ENCODE measurements at regions not wholly inside any gene's neighbourhood (a gene's known extent, or its start where the extent isn't known, plus 50 kb on each side); places are given as distances from the start of the nearest gene placed in this dataset.

DNA sequence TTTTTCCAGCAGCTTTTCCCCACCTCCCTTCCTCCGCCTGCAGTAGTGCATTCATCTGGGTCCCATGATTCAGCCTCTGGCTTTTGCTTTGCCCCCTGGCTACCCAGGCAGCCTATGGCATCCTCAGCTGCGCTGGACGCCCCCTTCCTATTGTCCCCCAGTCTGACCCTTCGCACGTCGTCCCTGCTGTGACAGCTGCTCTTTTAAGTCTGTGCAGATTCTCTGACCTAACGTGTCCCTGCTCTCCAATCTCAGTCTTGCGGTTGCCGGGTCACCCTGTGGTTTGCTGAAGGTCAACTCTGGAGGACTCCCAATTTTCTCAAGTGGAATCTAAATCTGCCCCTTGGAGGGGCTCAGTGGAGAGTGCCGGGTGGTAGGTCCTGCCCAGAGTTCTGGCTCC is 294.3 kb downstream of the CDC5L start:
- no peaks in the 10 kb centered on the region for H3K9me3 ChIP-seq (ENCODE audit: low read length)
- H4K20me1 ChIP-seq (ENCODE audit: insufficient read depth, low read length), result no peaks in the 10 kb centered on the region
- no peaks in the 10 kb centered on the region for H3K36me3 ChIP-seq (ENCODE audit: insufficient read depth, low read length)
- H3K9me2 ChIP-seq (ENCODE audit: insufficient read depth, low read length), result no peaks in the 10 kb centered on the region
- no peak for TF ChIP-seq EZH2phosphoT487 (IDR thresholded peaks at IDR 0.05; ENCODE audit: borderline replicate concordance, low read depth, low read length)
- TF ChIP-seq, protein P1, sequence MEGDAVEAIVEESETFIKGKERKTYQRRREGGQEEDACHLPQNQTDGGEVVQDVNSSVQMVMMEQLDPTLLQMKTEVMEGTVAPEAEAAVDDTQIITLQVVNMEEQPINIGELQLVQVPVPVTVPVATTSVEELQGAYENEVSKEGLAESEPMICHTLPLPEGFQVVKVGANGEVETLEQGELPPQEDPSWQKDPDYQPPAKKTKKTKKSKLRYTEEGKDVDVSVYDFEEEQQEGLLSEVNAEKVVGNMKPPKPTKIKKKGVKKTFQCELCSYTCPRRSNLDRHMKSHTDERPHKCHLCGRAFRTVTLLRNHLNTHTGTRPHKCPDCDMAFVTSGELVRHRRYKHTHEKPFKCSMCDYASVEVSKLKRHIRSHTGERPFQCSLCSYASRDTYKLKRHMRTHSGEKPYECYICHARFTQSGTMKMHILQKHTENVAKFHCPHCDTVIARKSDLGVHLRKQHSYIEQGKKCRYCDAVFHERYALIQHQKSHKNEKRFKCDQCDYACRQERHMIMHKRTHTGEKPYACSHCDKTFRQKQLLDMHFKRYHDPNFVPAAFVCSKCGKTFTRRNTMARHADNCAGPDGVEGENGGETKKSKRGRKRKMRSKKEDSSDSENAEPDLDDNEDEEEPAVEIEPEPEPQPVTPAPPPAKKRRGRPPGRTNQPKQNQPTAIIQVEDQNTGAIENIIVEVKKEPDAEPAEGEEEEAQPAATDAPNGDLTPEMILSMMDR (conservative IDR thresholded peaks at IDR 0.05; ENCODE audit: low read length), result no peak
- ChIA-PET POLR2A (no interaction called here), CTCF (ENCODE audit: unreplicated experiment) (no interaction called here)
- no peak for DNase-seq (ENCODE audit: low spot score)
- H3K4me1 ChIP-seq (ENCODE audit: insufficient read depth, low read length, poor library complexity, severe bottlenecking), result no peaks in the 10 kb centered on the region
- no peak overlapping the region for H2AFZ ChIP-seq (ENCODE audit: low read length)
- no peak overlapping the region for H3K4me2 ChIP-seq (ENCODE audit: low read length)
- H3K27ac ChIP-seq (ENCODE audit: low read depth, low read length, poor library complexity, severe bottlenecking), result no peak overlapping the region
- intact Hi-C loops (cut with micrococcal nuclease; ENCODE audit: unreplicated experiment), result no loop called here
- no TSS peak for BruUV-seq (replicated peaks)
- no peaks in the 10 kb centered on the region for H3K79me2 ChIP-seq (ENCODE audit: insufficient read depth, low read depth, low read length)
- no peak overlapping the region for H3K4me3 ChIP-seq (ENCODE audit: low read depth, low read length, poor library complexity, severe bottlenecking)

- Histone ChIP-seq H4K20me1 (ENCODE audit: insufficient read depth, low read length) (no peaks in the 10 kb centered on the region), H3K36me3 (ENCODE audit: insufficient read depth, low read length) (no peaks in the 10 kb centered on the region), H3K4me1 (ENCODE audit: insufficient read depth, low read length, poor library complexity, severe bottlenecking) (no peaks in the 10 kb centered on the region), H3K9me3 (ENCODE audit: low read length) (no peaks in the 10 kb centered on the region), H3K4me2 (ENCODE audit: low read length) (no peak overlapping the region), H3K27ac (ENCODE audit: low read depth, low read length, poor library complexity, severe bottlenecking) (no peak overlapping the region), H2AFZ (ENCODE audit: low read length) (no peak overlapping the region), H3K4me3 (ENCODE audit: low read depth, low read length, poor library complexity, severe bottlenecking) (no peak overlapping the region), H3K79me2 (ENCODE audit: insufficient read depth, low read depth, low read length) (no peaks in the 10 kb centered on the region), H3K9me2 (ENCODE audit: insufficient read depth, low read length) (no peaks in the 10 kb centered on the region)
- no TSS peak for BruUV-seq (replicated peaks)
- POLR2A ChIA-PET, result no interaction called here
- CTCF ChIA-PET (ENCODE audit: unreplicated experiment), result no interaction called here
- intact Hi-C loops (cut with micrococcal nuclease; ENCODE audit: unreplicated experiment), result no loop called here
- DNase-seq (ENCODE audit: low spot score), result no peak
- TF ChIP-seq, protein P1 (conservative IDR thresholded peaks at IDR 0.05; ENCODE audit: low read length), result no peak
- TF ChIP-seq EZH2phosphoT487 (IDR thresholded peaks at IDR 0.05; ENCODE audit: borderline replicate concordance, low read depth, low read length), result no peak
Measured at GRCh38 chr6:44682280-44682679, 294.8 kb downstream of the CDC5L start.

DNA sequence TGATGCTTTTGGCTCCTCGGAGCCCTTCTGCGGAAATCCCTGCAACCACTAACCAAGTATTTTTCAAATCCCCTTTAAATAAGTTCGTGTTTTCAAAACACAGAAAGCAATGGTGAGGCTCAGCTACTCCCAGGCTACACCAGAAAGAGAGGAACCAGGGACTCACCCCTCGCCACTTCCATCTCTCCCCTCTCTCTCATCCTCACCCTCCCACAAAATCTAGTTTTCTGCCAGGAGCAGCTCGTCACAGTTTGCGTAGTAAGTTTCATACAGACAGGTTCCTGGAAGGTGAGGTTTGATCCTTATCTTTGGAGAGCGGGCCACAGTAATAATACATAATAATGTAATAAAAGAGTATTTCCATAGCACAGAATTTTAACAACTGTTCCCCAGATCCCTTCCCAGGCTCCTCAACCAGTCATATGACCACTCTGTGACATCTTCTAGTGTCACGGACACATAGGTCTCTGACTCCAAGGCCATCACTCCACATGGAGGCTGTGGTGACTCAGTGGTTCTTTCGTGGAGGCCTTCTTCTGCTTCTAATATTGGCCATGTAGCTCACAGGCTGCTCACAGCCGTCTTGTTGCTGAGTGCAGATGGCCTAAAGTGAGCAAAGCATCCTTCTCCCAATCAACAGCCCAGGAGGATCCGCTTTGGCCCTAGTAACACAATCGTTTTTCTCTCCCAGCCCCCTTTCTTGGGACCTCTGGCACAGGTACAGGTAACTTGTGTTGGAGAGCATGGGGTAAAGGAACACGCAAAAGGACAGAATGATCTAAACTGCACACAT is 295.7 kb downstream of the CDC5L start:
- H3K4me1 ChIP-seq (ENCODE audit: insufficient read depth, low read length, poor library complexity, severe bottlenecking), result no peaks in the 10 kb centered on the region
- H3K4me3 ChIP-seq (ENCODE audit: low read depth, low read length, poor library complexity, severe bottlenecking), result no peak overlapping the region
- TF ChIP-seq EZH2phosphoT487 (IDR thresholded peaks at IDR 0.05; ENCODE audit: borderline replicate concordance, low read depth, low read length), result no peak
- TF ChIP-seq, protein P1 (conservative IDR thresholded peaks at IDR 0.05; ENCODE audit: low read length), result no peak
- no peaks in the 10 kb centered on the region for H3K36me3 ChIP-seq (ENCODE audit: insufficient read depth, low read length)
- BruUV-seq (replicated peaks), result no TSS peak
- H4K20me1 ChIP-seq (ENCODE audit: insufficient read depth, low read length), result no peaks in the 10 kb centered on the region
- H3K9me3 ChIP-seq (ENCODE audit: low read length), result no peaks in the 10 kb centered on the region
- no peak for DNase-seq (ENCODE audit: low spot score)
- no peaks in the 10 kb centered on the region for H3K9me2 ChIP-seq (ENCODE audit: insufficient read depth, low read length)
- no peak overlapping the region for H3K4me2 ChIP-seq (ENCODE audit: low read length)
- intact Hi-C loops (cut with micrococcal nuclease; ENCODE audit: unreplicated experiment), result no loop called here
- CTCF ChIA-PET (ENCODE audit: unreplicated experiment), result no interaction called here
- no peak overlapping the region for H2AFZ ChIP-seq (ENCODE audit: low read length)
- H3K79me2 ChIP-seq (ENCODE audit: insufficient read depth, low read depth, low read length), result no peaks in the 10 kb centered on the region
- POLR2A ChIA-PET, result no interaction called here
- H3K27ac ChIP-seq (ENCODE audit: low read depth, low read length, poor library complexity, severe bottlenecking), result no peak overlapping the region
